Liver (tissue), 3 donors: ENCODE measurements at regions not wholly inside any gene's neighbourhood (a gene's known extent, or its start where the extent isn't known, plus 50 kb on each side); places are given as distances from the start of the nearest gene placed in this dataset.
"Not testable (repeated sequence)": the region's sequence is repeated elsewhere in the genome, so short reads cannot be mapped to it uniquely, and the experiment has no call there.

Experiments
- EGR1 ChIP-seq, 2 donors: IDR thresholded peaks; 2 replicates each; pipeline ENCODE4 v1.6.1; 2016 to 2018; ENCODE audit warnings: antibody characterized with exemption in 2 of 2, low read depth in 2 of 2
- FOXA2 ChIP-seq: IDR thresholded peaks from 2 replicates; pipeline ENCODE4 v1.6.1; 2016; ENCODE audit warnings: antibody characterized with exemption
- HNF4A ChIP-seq, 2 donors: conservative IDR thresholded peaks; 2 replicates each; pipeline ENCODE4 v1.6.1; 2016; ENCODE audit warnings: antibody characterized with exemption in 2 of 2, mild to moderate bottlenecking in 2 of 2
- RAD21 ChIP-seq, 2 donors: IDR thresholded peaks; 2 replicates each; pipeline ENCODE4 v1.6.1; 2016; ENCODE audit warnings: antibody characterized with exemption in 2 of 2, mild to moderate bottlenecking in 2 of 2
- REST ChIP-seq: IDR thresholded peaks from 2 replicates; pipeline ENCODE4 v1.6.1; 2016; ENCODE audit warnings: antibody characterized with exemption, mild to moderate bottlenecking
- SP1 ChIP-seq: IDR thresholded peaks from 2 replicates; pipeline ENCODE4 v1.6.1; 2018; ENCODE audit warnings: antibody characterized with exemption, mild to moderate bottlenecking
- TAF1 ChIP-seq: conservative IDR thresholded peaks from 2 replicates; pipeline ENCODE4 v1.6.1; 2016; ENCODE audit warnings: antibody characterized with exemption, mild to moderate bottlenecking
- YY1 ChIP-seq: IDR thresholded peaks from 2 replicates; pipeline ENCODE4 v1.6.1; 2016; ENCODE audit warnings: antibody characterized with exemption, mild to moderate bottlenecking
- TF ChIP-seq, protein P1 (sequence below): fragments of 150-350 bp; IDR thresholded peaks from 2 replicates; pipeline ENCODE4 v1.5.1; 2017; ENCODE audit warnings: improper control_type of control experiment, low read depth, low read length; ENCODE audit not compliant: missing input control
- donor health status: healthy.
- donor health status: healthy.

DNA sequence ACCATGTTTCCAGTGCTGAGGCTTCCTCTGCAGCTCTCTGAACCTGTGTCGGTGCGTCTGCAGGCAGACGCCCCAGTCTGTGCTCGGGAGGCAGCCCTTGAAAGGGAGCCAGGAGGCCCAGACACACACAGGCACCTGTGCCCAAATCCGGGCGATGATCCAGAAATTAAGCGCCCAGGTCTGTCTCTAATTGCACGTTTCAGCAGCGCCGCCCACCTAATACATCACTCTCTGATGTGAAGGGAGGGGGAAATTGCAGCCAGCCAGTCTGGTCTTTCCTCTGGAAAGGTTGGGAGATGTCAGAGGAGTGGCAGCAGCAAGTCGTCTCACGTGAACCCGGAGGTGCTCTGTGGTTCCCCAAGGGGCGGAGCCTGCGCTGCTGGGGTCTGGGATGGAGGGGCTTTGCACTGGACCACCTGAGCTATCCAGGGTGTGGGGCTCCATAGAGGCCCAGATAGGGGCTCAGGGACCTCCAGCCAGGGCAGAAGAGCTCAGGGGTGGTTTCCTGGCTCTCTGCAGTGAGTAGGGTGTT is 290.5 kb downstream of the ADGRD1 start:
- TF ChIP-seq, protein P1, sequence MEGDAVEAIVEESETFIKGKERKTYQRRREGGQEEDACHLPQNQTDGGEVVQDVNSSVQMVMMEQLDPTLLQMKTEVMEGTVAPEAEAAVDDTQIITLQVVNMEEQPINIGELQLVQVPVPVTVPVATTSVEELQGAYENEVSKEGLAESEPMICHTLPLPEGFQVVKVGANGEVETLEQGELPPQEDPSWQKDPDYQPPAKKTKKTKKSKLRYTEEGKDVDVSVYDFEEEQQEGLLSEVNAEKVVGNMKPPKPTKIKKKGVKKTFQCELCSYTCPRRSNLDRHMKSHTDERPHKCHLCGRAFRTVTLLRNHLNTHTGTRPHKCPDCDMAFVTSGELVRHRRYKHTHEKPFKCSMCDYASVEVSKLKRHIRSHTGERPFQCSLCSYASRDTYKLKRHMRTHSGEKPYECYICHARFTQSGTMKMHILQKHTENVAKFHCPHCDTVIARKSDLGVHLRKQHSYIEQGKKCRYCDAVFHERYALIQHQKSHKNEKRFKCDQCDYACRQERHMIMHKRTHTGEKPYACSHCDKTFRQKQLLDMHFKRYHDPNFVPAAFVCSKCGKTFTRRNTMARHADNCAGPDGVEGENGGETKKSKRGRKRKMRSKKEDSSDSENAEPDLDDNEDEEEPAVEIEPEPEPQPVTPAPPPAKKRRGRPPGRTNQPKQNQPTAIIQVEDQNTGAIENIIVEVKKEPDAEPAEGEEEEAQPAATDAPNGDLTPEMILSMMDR = not testable (repeated sequence)
- TF ChIP-seq RAD21 (IDR thresholded peaks at IDR 0.05); YY1; REST; TAF1; FOXA2; EGR1 (IDR thresholded peaks at IDR 0.05; ENCODE audit: low read depth in 2 of 2); SP1; HNF4A (conservative IDR thresholded peaks at IDR 0.05): not testable (repeated sequence)
